Lower leg skin (tissue), 3 donors: ENCODE measurements at regions not wholly inside any gene's neighbourhood (a gene's known extent, or its start where the extent isn't known, plus 50 kb on each side); places are given as distances from the start of the nearest gene placed in this dataset.

Source experiments
- CTCF ChIP-seq, 3 donors: fragments of 450-650 bp; IDR thresholded peaks; one replicate each; pipeline ENCODE4 v1.5.1; 2016; ENCODE audit warnings: antibody characterized with exemption in 3 of 3, mild to moderate bottlenecking in 3 of 3, moderate library complexity in 2 of 3
- POLR2A ChIP-seq, 2 donors: fragments of 450-650 bp; IDR thresholded peaks; one replicate each; pipeline ENCODE4 v1.6.1; 2016 to 2017; ENCODE audit warnings: antibody characterized with exemption in 2 of 2, mild to moderate bottlenecking in 1 of 2, moderate library complexity in 1 of 2

GRCh38 chr6:97819710-97820109 is 536.7 kb upstream of the MMS22L start:
- no peak for TF ChIP-seq CTCF (IDR thresholded peaks at IDR 0.05)
- no peak for TF ChIP-seq POLR2A (IDR thresholded peaks at IDR 0.05)
